Smooth muscle cell (in vitro differentiated cells): ENCODE measurements at regions not wholly inside any gene's neighbourhood (a gene's known extent, or its start where the extent isn't known, plus 50 kb on each side); places are given as distances from the start of the nearest gene placed in this dataset.

Experiments
- DNase-seq: peaks from one replicate; lab custom pipeline; 2025; ENCODE audit not compliant: unreplicated experiment; lab: John Stamatoyannopoulos, UW
- H2AFZ ChIP-seq: fragments of 200-600 bp; sonication (generic); 2 replicates; pipeline ENCODE4 v1.6.0; 2016; ENCODE audit warnings: antibody characterized with exemption, low read depth, mild to moderate bottlenecking
- H3F3A ChIP-seq: fragments of 200-600 bp; sonication (generic); 2 replicates; pipeline ENCODE4 v1.6.0; 2017; ENCODE audit warnings: antibody characterized with exemption, low read depth
- H3K27ac ChIP-seq: fragments of 200-600 bp; sonication (generic); 2 replicates; pipeline ENCODE4 v1.5.1; 2016; ENCODE audit warnings: low read depth, mild to moderate bottlenecking
- H3K27me3 ChIP-seq: fragments of 200-600 bp; sonication (generic); 2 replicates; pipeline ENCODE4 v1.6.1; 2016; ENCODE audit warnings: low read depth, mild to moderate bottlenecking
- H3K36me3 ChIP-seq: fragments of 200-600 bp; sonication (generic); 2 replicates; pipeline ENCODE4 v1.5.1; 2016; ENCODE audit warnings: low read depth
- H3K4me1 ChIP-seq: fragments of 200-600 bp; sonication (generic); 2 replicates; pipeline ENCODE4 v1.5.1; 2016; ENCODE audit warnings: low read depth
- H3K4me2 ChIP-seq: fragments of 200-600 bp; sonication (generic); 2 replicates; pipeline ENCODE4 v1.6.0; 2016; ENCODE audit warnings: mild to moderate bottlenecking
- H3K4me3 ChIP-seq: fragments of 200-600 bp; sonication (generic); 2 replicates; pipeline ENCODE4 v1.5.1; 2016; ENCODE audit warnings: mild to moderate bottlenecking
- H3K79me2 ChIP-seq: fragments of 200-600 bp; sonication (generic); 2 replicates; pipeline ENCODE4 v1.6.0; 2016; ENCODE audit warnings: low read depth, mild to moderate bottlenecking
- H3K9ac ChIP-seq: fragments of 200-600 bp; sonication (generic); 2 replicates; pipeline ENCODE4 v1.6.0; 2016; ENCODE audit warnings: low read depth
- H3K9me3 ChIP-seq: fragments of 200-600 bp; sonication (generic); replicated peaks from 2 replicates; pipeline ENCODE4 v1.5.1; 2016; ENCODE audit warnings: low read depth
- H4K20me1 ChIP-seq: fragments of 200-600 bp; sonication (generic); 2 replicates; pipeline ENCODE4 v1.6.0; 2016; ENCODE audit warnings: low read depth
- WGBS: methylation state at CpG from one replicate; pipeline ENCODE4 v1.1.7; 2016; ENCODE audit warnings: low lambda C conversion rate; 5-methylcytosine and 5-hydroxymethylcytosine counted together
- TF ChIP-seq, protein P1 (sequence below): fragments of 200-600 bp; sonication (generic); IDR thresholded peaks from 2 replicates; pipeline ENCODE4 v1.5.1; 2017; ENCODE audit warnings: borderline replicate concordance, mild to moderate bottlenecking, antibody characterized with exemption; ENCODE audit not compliant: insufficient read depth, poor library complexity, severe bottlenecking

DNA sequence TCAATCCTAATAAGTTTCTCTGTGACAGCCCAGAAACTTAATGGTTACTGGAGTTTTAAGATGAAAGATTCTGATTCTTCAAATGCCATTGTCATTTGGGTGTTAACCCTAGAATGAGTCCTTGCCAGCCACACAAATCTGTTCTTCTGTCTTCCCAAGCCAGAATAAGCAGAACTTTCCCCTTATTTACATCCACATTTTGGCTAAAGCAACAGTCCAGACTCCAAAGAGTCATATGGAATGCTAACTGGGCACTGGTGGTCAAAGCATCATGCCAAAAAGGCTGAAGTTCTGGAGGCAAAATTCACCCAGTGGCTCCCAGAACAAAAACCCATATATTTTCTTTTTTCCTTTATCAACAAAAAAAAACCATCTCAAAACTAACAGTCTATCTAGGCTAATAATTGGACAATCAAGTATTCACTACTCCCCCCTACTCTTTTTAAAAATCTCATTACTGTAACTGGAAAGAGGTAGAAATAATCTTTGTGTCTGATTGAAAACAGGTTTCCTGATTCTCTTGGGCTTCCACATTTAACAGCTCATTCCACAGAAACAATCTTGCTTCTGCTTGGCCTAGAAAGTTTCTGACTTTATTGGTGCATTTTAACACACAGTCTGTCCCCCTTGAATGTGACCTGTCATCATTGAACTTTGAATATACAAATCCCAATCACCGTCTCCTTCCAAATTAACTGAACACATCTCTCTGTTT lies 89.6 kb upstream of the SETBP1 start:
- H3K79me2 ChIP-seq = no peaks in the 10 kb centered on the region
- no peak overlapping the region for H3K4me3 ChIP-seq
- no peaks in the 10 kb centered on the region for H3K9me3 ChIP-seq
- TF ChIP-seq, protein P1, sequence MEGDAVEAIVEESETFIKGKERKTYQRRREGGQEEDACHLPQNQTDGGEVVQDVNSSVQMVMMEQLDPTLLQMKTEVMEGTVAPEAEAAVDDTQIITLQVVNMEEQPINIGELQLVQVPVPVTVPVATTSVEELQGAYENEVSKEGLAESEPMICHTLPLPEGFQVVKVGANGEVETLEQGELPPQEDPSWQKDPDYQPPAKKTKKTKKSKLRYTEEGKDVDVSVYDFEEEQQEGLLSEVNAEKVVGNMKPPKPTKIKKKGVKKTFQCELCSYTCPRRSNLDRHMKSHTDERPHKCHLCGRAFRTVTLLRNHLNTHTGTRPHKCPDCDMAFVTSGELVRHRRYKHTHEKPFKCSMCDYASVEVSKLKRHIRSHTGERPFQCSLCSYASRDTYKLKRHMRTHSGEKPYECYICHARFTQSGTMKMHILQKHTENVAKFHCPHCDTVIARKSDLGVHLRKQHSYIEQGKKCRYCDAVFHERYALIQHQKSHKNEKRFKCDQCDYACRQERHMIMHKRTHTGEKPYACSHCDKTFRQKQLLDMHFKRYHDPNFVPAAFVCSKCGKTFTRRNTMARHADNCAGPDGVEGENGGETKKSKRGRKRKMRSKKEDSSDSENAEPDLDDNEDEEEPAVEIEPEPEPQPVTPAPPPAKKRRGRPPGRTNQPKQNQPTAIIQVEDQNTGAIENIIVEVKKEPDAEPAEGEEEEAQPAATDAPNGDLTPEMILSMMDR = no peak
- H2AFZ ChIP-seq = peak overlapping the region; percentile 39
- peak overlapping the region; percentile 10 for H3K27ac ChIP-seq
- H3K9ac ChIP-seq = no peak overlapping the region
- no peak for DNase-seq
- peak overlapping the region; percentile 68 for H3K4me2 ChIP-seq
- 41% methylated on average over 1 of the region's 1 CpG for WGBS
- no peaks in the 10 kb centered on the region for H3K27me3 ChIP-seq
- H3K36me3 ChIP-seq = no peaks in the 10 kb centered on the region
- H3K4me1 ChIP-seq = peaks cover 17% of the 10 kb centered on the region
- H4K20me1 ChIP-seq = no peaks in the 10 kb centered on the region
- H3F3A ChIP-seq = peaks cover 30% of the 10 kb centered on the region

DNA sequence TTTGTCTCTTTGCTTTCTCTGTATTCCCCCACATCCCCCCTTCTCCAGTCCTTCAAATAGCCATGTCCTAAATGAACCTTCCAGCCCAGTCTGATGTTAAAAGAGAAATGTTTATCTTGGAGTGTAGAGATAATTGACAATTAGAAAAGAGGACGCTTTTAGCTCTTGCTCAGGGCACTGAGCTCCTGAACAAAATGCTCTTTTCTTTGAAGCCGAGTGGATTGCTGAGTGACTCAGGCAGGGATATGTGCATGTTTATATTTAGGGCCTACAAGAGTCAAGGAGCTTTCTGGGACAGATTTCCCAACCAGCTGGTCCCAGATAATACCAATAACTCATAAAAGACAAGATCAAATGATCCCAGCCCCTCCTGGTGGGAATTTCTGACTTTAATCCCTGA lies 88.0 kb upstream of the SETBP1 start:
- Histone ChIP-seq H3K9ac (peak overlapping the region; percentile 42), H3K4me3 (no peak overlapping the region), H3K36me3 (no peaks in the 10 kb centered on the region), H3K27me3 (no peaks in the 10 kb centered on the region), H4K20me1 (no peaks in the 10 kb centered on the region), H3F3A (peaks cover 30% of the 10 kb centered on the region), H3K4me1 (peaks cover 17% of the 10 kb centered on the region), H3K27ac (peak overlapping the region; percentile 85), H3K79me2 (no peaks in the 10 kb centered on the region), H2AFZ (peak overlapping the region; percentile 75), H3K4me2 (peak overlapping the region; percentile 68), H3K9me3 (no peaks in the 10 kb centered on the region)
- TF ChIP-seq, protein P1 = no peak
- no peak for DNase-seq
- 1% methylated on average over 2 of the region's 2 CpGs for WGBS

DNA sequence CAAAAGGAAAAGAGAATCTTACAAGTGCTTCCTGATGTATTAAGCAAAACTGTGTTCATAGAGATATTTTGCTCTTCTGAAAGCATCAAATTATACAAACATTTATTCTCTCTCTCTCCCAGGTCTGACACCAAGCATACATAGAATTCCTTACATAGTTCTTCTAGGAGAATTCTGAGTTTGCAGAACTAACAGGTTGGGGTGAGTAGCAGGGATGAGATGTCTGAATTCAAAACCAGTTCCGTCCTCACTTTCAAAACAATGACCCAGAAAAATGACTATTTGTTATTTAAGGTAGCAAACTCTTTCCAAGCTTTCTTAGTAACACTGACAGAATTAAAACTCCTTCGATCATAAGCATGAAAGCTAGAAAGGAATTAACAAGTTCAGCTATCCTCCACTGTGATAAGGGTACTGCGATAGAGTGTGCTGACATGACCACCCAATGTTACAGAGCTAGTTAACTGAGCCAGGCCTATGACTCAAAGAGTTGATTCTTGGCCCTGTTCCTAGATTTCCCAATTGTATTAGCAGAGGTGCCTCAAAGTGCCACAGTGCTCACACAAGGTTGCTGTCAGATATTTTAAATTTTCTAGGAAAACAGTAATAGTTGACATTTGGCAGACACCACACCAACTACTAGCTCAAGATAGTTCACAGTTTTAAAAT lies 85.8 kb upstream of the SETBP1 start:
- H3K4me3 ChIP-seq = no peak overlapping the region
- peaks cover 31% of the 10 kb centered on the region for H3F3A ChIP-seq
- peak overlapping the region; percentile 66 for H3K4me2 ChIP-seq
- no peak for DNase-seq
- peaks cover 10% of the 10 kb centered on the region for H3K4me1 ChIP-seq
- no peaks in the 10 kb centered on the region for H3K9me3 ChIP-seq
- H3K9ac ChIP-seq = no peak overlapping the region
- H3K27ac ChIP-seq = peak overlapping the region; percentile 20
- H3K79me2 ChIP-seq = no peaks in the 10 kb centered on the region
- TF ChIP-seq, protein P1 = no peak
- WGBS = 19% methylated on average over 3 of the region's 3 CpGs
- no peaks in the 10 kb centered on the region for H3K36me3 ChIP-seq
- no peaks in the 10 kb centered on the region for H4K20me1 ChIP-seq
- no peak overlapping the region for H2AFZ ChIP-seq
- H3K27me3 ChIP-seq = no peaks in the 10 kb centered on the region
